Cardiac muscle cell (in vitro differentiated cells and primary cell): ENCODE measurements at regions not wholly inside any gene's neighbourhood (a gene's known extent, or its start where the extent isn't known, plus 50 kb on each side); places are given as distances from the start of the nearest gene placed in this dataset.

ENCODE experiments used
- DNase-seq, 2 donors: peaks; one replicate each; pipeline versions ENCODE4 v3.0.0 to v3.0.0-alpha.2; 2010 to 2017; ENCODE audit warnings: low read depth in 1 of 2, low spot score in 1 of 2
- H3K27ac ChIP-seq: fragments of 200-600 bp; sonication (generic); 2 replicates; pipeline ENCODE4 v1.5.1; 2016
- H3K27me3 ChIP-seq: fragments of 200-600 bp; sonication (generic); 2 replicates; pipeline ENCODE4 v1.6.0; 2016; ENCODE audit warnings: control low read depth
- H3K36me3 ChIP-seq: fragments of 200-600 bp; sonication (generic); 2 replicates; pipeline ENCODE4 v1.5.1; 2016; ENCODE audit warnings: control low read depth
- H3K4me1 ChIP-seq: fragments of 200-600 bp; sonication (generic); 2 replicates; pipeline ENCODE4 v1.8.1; 2017; ENCODE audit warnings: low read depth, mild to moderate bottlenecking, mixed run types
- H3K4me3 ChIP-seq: fragments of 200-600 bp; sonication (generic); 2 replicates; pipeline ENCODE4 v1.5.1; 2016; ENCODE audit warnings: mild to moderate bottlenecking
- H3K9me3 ChIP-seq: fragments of 200-600 bp; sonication (generic); 2 replicates; pipeline ENCODE4 v1.5.1; 2017; ENCODE audit warnings: low read depth, mild to moderate bottlenecking, control low read depth
- CTCF ChIP-seq: IDR thresholded peaks from 2 replicates; pipeline ENCODE4 v1.5.1; 2012; ENCODE audit warnings: low read depth, mild to moderate bottlenecking, low read length

GRCh38 chr14:85123755-85124154 lies 406.2 kb upstream of the FLRT2 start:
- H3K4me1 ChIP-seq, result peaks cover 7% of the 10 kb centered on the region
- no peaks in the 10 kb centered on the region for H3K9me3 ChIP-seq
- no peak overlapping the region for H3K4me3 ChIP-seq
- no peak for DNase-seq
- no peaks in the 10 kb centered on the region for H3K27me3 ChIP-seq
- no peak for TF ChIP-seq CTCF
- no peaks in the 10 kb centered on the region for H3K36me3 ChIP-seq
- no peak overlapping the region for H3K27ac ChIP-seq

GRCh38 chr14:85124631-85125290 lies 405.2 kb upstream of the FLRT2 start:
- H3K27ac ChIP-seq, result no peak overlapping the region
- no peaks in the 10 kb centered on the region for H3K4me1 ChIP-seq
- TF ChIP-seq CTCF, result no peak
- no peak overlapping the region for H3K4me3 ChIP-seq
- H3K27me3 ChIP-seq, result no peaks in the 10 kb centered on the region
- DNase-seq, result peak in 1 of 2 donors; percentile 11
- no peaks in the 10 kb centered on the region for H3K9me3 ChIP-seq
- no peaks in the 10 kb centered on the region for H3K36me3 ChIP-seq

DNA sequence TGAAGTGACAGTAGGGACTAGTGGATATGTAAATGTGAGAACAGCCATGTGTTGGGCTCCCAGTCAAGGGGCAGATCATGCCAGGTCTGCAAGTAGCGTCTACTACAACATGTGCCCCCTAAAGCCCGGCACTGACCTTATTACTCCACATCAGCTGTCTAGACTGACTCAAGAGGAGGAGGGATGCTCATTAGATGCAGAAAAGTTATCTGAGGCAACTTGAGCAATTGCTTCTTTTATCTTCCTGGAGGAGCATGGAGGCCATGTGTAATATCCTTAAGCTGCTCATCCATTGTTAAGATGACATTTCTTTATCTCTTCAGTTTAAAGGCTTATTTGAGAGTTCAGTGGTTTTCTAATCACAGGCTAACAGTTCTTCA lies 404.7 kb upstream of the FLRT2 start:
- no peaks in the 10 kb centered on the region for H3K4me1 ChIP-seq
- no peak overlapping the region for H3K27ac ChIP-seq
- H3K36me3 ChIP-seq, result no peaks in the 10 kb centered on the region
- no peak for DNase-seq
- no peak overlapping the region for H3K4me3 ChIP-seq
- no peak for TF ChIP-seq CTCF
- no peaks in the 10 kb centered on the region for H3K9me3 ChIP-seq
- no peaks in the 10 kb centered on the region for H3K27me3 ChIP-seq

- no peak for TF ChIP-seq CTCF
- no peak overlapping the region for H3K27ac ChIP-seq
- no peaks in the 10 kb centered on the region for H3K4me1 ChIP-seq
These were observed 400.0 kb upstream of the FLRT2 start for GRCh38 chr14:85129921-85130320.

GRCh38 chr14:85131226-85131922 lies 398.6 kb upstream of the FLRT2 start:
- H3K27me3 ChIP-seq, result no peaks in the 10 kb centered on the region
- TF ChIP-seq CTCF, result no peak
- peaks cover 2% of the 10 kb centered on the region for H3K9me3 ChIP-seq
- no peak overlapping the region for H3K4me3 ChIP-seq
- no peaks in the 10 kb centered on the region for H3K4me1 ChIP-seq
- no peak overlapping the region for H3K27ac ChIP-seq
- no peak for DNase-seq
- H3K36me3 ChIP-seq, result no peaks in the 10 kb centered on the region

More at GRCh38 chr14:85129921-85130320, 400.0 kb upstream of the FLRT2 start:
- Histone ChIP-seq H3K36me3 (no peaks in the 10 kb centered on the region), H3K27me3 (no peaks in the 10 kb centered on the region), H3K4me3 (no peak overlapping the region), H3K9me3 (peaks cover 2% of the 10 kb centered on the region)
- DNase-seq, result no peak
